ENCODE measurements at regions not wholly inside any gene's neighbourhood (a gene's known extent, or its start where the extent isn't known, plus 50 kb on each side); places are given as distances from the start of the nearest gene placed in this dataset.

DNA sequence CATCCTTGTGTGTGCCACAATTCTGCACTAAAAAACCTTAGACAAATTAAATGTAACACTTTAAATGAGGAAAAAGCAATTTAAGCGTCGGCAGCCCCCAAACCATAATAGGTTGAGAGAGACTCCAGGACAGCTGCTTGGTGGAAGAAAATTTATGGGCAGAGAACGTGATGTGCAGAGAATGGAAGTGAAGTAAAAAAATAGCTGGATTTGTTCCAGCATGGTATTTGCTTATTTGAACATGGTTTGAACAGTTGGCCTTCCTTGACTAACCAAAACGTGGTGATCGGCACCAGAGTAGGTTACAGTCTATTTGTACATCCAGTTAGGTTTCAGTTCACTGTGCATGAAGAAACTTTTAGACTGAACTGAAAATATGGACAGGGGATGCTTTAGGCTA, 343.0 kb upstream of the CPEB2 start:
- Mint-ChIP-seq H3K36me3 (ENCODE audit: low read depth) (no peaks in the 10 kb centered on the region), H3K27ac (no peak overlapping the region), H3K4me3 (ENCODE audit: low read depth) (no peak overlapping the region), H3K9me3 (peaks cover 6% of the 10 kb centered on the region), H3K27me3 (ENCODE audit: low read depth) (no peaks in the 10 kb centered on the region), H3K4me1 (ENCODE audit: low read depth) (no peaks in the 10 kb centered on the region)
- intact Hi-C loops (cut with micrococcal nuclease) = no loop called here
- no peak for DNase-seq (ENCODE audit: low spot score)

GRCh38 chr4:14667624-14668151, 334.6 kb upstream of the CPEB2 start:
- DNase-seq (ENCODE audit: low spot score) = no peak
- Mint-ChIP-seq H3K27ac (no peak overlapping the region), H3K4me3 (ENCODE audit: low read depth) (no peak overlapping the region), H3K36me3 (ENCODE audit: low read depth) (no peaks in the 10 kb centered on the region), H3K4me1 (ENCODE audit: low read depth) (no peaks in the 10 kb centered on the region), H3K27me3 (ENCODE audit: low read depth) (no peaks in the 10 kb centered on the region), H3K9me3 (no peaks in the 10 kb centered on the region)
- intact Hi-C loops (cut with micrococcal nuclease) = no loop called here

DNA sequence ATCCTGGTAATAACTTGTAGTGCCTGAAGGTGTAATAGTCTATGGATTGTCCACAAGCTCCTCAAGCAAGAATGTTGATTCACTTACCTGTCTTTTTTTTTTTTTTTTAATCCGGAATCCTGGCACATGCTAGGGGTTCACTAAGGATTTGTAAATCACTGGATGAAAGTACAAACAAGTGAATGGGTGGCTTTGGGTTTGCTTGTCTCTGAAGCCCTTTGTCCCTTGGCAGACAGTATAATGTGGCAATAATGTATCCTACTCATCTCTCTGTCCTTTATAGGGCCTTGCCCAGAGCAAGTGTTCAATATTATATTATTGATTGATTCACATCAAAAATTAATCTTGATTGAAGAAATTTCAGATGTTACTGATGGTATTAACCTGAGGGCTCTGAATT, 334.0 kb upstream of the CPEB2 start:
- Mint-ChIP-seq H3K4me1 (ENCODE audit: low read depth) (no peaks in the 10 kb centered on the region), H3K27me3 (ENCODE audit: low read depth) (no peaks in the 10 kb centered on the region), H3K27ac (no peak overlapping the region), H3K4me3 (ENCODE audit: low read depth) (no peak overlapping the region), H3K36me3 (ENCODE audit: low read depth) (no peaks in the 10 kb centered on the region), H3K9me3 (no peaks in the 10 kb centered on the region)
- intact Hi-C loops (cut with micrococcal nuclease) = no loop called here
- DNase-seq (ENCODE audit: low spot score) = no peak

DNA sequence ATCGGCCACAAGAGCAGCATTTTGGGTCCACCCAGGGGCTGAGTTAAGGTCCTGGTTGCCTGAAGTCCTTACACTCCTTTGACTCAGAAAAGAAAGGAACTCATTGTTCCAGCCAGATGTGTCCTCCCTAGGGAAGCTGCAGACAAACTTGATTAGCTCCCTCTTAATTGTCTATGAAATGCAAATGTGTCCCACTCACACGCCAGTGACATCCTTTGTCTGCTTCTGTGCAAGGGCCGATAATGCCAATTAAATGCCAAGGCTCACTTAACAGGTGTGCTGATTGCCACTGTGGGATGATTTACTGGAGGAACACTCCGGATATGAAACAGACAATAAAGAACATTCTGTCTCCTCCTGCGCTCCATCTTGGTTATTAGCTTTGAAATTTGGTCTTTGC, 332.9 kb upstream of the CPEB2 start:
- no peaks in the 10 kb centered on the region for H3K4me1 Mint-ChIP-seq (ENCODE audit: low read depth)
- intact Hi-C loops (cut with micrococcal nuclease) = no loop called here
- DNase-seq (ENCODE audit: low spot score) = no peak

GRCh38 chr4:14671146-14671545, 331.1 kb upstream of the CPEB2 start:
- no peaks in the 10 kb centered on the region for H3K9me3 Mint-ChIP-seq
- DNase-seq (ENCODE audit: low spot score) = no peak
- H3K27me3 Mint-ChIP-seq (ENCODE audit: low read depth) = no peaks in the 10 kb centered on the region
- intact Hi-C loops (cut with micrococcal nuclease) = no loop called here
- H3K4me3 Mint-ChIP-seq (ENCODE audit: low read depth) = no peak overlapping the region
- no peak overlapping the region for H3K27ac Mint-ChIP-seq
- H3K36me3 Mint-ChIP-seq (ENCODE audit: low read depth) = no peaks in the 10 kb centered on the region
- no peaks in the 10 kb centered on the region for H3K4me1 Mint-ChIP-seq (ENCODE audit: low read depth)

More for the DNA sequence above, 332.9 kb upstream of the CPEB2 start:
- no peak overlapping the region for H3K4me3 Mint-ChIP-seq (ENCODE audit: low read depth)
- no peaks in the 10 kb centered on the region for H3K27me3 Mint-ChIP-seq (ENCODE audit: low read depth)
- no peaks in the 10 kb centered on the region for H3K9me3 Mint-ChIP-seq
- H3K36me3 Mint-ChIP-seq (ENCODE audit: low read depth) = no peaks in the 10 kb centered on the region
- H3K27ac Mint-ChIP-seq = no peak overlapping the region

DNA sequence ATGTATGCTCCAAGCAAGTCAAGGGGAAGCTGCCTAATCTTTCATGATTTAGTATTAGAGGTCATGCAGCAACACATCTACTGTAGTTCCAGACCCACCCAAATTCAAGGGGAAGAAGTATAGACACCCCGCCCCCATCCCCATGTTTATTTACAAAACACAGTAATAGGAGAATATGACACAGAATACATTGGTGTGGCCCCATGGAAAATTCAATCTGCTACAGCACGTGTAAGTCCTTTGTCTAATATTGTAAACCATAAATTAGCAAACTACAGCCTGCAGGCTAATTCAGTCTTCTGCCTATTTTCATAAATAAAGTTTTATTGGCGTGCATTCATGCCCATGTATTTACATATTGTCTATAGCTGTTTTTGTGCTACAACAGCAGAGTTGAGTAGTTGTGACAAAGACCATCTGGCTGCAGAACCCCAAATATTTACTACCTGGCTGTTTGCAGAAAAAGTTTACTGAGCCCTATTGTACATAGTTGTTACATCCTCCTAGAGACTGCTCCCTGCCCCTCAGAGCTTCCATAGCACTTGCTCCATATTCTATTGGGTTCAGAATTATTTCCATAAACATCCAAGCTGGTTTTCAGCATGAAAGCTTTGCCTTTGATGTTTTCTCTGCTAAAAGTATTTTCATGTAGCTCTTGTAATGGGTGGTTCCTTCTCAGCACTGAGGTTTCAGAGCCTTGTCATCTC, 326.8 kb upstream of the CPEB2 start:
- Mint-ChIP-seq H3K27me3 (ENCODE audit: low read depth) (no peaks in the 10 kb centered on the region), H3K4me3 (ENCODE audit: low read depth) (no peak overlapping the region), H3K4me1 (ENCODE audit: low read depth) (no peaks in the 10 kb centered on the region), H3K27ac (no peak overlapping the region), H3K36me3 (ENCODE audit: low read depth) (no peaks in the 10 kb centered on the region), H3K9me3 (no peaks in the 10 kb centered on the region)
- intact Hi-C loops (cut with micrococcal nuclease) = no loop called here
- DNase-seq (ENCODE audit: low spot score) = no peak

DNA sequence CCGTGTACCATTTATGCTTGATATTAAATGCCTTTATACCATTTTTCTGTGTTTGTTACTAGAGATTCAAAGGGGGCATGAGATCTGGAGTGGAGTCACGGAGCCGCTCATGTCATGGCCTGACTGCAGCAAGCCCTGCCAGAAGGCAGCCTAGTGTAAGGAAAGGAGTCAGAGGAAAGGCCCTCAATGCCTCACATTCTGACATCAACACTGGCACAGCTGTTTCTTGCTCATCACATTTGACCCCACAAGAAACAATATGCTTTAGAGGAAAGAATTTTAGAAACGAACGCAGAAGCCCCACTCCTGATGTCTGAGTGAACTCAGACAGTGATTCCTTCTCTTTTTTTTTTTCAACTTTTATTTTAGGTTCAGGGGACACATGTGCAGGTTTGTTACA, 322.4 kb upstream of the CPEB2 start:
- H3K4me3 Mint-ChIP-seq (ENCODE audit: low read depth) = no peak overlapping the region

DNA sequence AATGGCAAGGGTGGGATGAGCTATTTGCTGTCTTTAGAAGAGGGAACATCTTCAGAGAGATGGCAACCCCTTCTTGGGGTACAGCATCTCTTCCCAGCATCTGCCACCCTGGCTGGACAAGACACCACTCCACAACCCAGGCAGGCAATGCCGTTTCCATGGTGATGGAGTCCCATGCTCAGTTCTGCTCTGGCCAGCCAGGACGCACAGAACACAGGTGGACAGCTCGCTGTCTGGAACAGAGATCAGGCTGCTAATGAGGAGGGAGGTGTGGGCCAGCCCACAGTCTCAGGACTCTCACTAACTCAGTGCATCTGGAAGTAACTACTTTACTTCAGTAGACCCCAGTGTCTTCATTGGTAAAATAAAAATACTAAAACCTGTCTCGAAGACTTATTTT, 321.0 kb upstream of the CPEB2 start:
- Mint-ChIP-seq H3K27ac (no peak overlapping the region), H3K4me3 (ENCODE audit: low read depth) (no peak overlapping the region), H3K27me3 (ENCODE audit: low read depth) (no peaks in the 10 kb centered on the region), H3K9me3 (peaks cover 12% of the 10 kb centered on the region), H3K4me1 (ENCODE audit: low read depth) (no peaks in the 10 kb centered on the region), H3K36me3 (ENCODE audit: low read depth) (no peaks in the 10 kb centered on the region)
- intact Hi-C loops (cut with micrococcal nuclease) = no loop called here
- no peak for DNase-seq (ENCODE audit: low spot score)

More for the DNA sequence above, 322.4 kb upstream of the CPEB2 start:
- Mint-ChIP-seq H3K9me3 (peaks cover 4% of the 10 kb centered on the region), H3K27me3 (ENCODE audit: low read depth) (no peaks in the 10 kb centered on the region), H3K36me3 (ENCODE audit: low read depth) (no peaks in the 10 kb centered on the region), H3K27ac (no peak overlapping the region), H3K4me1 (ENCODE audit: low read depth) (no peaks in the 10 kb centered on the region)
- intact Hi-C loops (cut with micrococcal nuclease) = no loop called here
- DNase-seq (ENCODE audit: low spot score) = no peak

GRCh38 chr4:14693728-14694127, 308.6 kb upstream of the CPEB2 start:
- H3K36me3 Mint-ChIP-seq (ENCODE audit: low read depth) = no peaks in the 10 kb centered on the region
- H3K9me3 Mint-ChIP-seq = no peaks in the 10 kb centered on the region
- no peaks in the 10 kb centered on the region for H3K27me3 Mint-ChIP-seq (ENCODE audit: low read depth)
- no peak overlapping the region for H3K27ac Mint-ChIP-seq
- intact Hi-C loops (cut with micrococcal nuclease) = no loop called here
- H3K4me3 Mint-ChIP-seq (ENCODE audit: low read depth) = no peak overlapping the region
- no peaks in the 10 kb centered on the region for H3K4me1 Mint-ChIP-seq (ENCODE audit: low read depth)
- DNase-seq (ENCODE audit: low spot score) = no peak

DNA sequence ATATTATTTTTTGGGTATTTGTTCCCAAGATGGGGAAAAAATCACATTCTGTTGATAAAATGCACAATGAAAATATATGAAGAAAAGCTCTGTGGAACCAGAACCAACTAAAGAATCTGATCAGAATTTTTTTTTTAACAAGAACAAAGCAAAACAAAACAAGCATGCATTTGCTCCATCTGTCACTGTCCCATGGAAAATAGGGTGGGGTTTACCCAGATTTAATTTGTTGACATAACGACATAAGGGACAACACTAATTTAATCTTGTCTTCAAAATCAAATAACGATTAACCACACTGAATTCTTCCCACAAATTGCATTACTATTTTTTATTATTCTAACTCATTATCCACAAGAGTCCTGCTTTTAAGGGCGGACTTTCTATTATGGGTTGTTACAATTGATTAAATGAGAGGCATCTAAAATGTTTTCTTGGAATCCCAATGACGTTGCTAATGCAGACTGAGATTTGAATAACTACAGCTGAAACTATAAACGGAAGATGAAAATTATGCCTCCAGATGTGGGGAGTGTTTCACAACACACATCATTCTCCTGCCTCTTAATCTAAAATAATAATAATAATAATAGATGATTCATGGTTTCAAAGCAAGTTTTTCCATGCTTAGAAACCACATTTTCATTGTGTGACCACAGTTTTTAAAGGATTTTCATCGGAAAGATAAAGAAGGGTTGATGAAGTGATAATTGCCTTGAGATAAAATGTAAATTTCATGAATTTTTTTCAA, 307.0 kb upstream of the CPEB2 start:
- Mint-ChIP-seq H3K4me1 (ENCODE audit: low read depth) (no peaks in the 10 kb centered on the region), H3K27ac (no peak overlapping the region), H3K4me3 (ENCODE audit: low read depth) (no peak overlapping the region), H3K9me3 (no peaks in the 10 kb centered on the region), H3K27me3 (ENCODE audit: low read depth) (no peaks in the 10 kb centered on the region), H3K36me3 (ENCODE audit: low read depth) (no peaks in the 10 kb centered on the region)
- intact Hi-C loops (cut with micrococcal nuclease) = no loop called here
- DNase-seq (ENCODE audit: low spot score) = no peak

DNA sequence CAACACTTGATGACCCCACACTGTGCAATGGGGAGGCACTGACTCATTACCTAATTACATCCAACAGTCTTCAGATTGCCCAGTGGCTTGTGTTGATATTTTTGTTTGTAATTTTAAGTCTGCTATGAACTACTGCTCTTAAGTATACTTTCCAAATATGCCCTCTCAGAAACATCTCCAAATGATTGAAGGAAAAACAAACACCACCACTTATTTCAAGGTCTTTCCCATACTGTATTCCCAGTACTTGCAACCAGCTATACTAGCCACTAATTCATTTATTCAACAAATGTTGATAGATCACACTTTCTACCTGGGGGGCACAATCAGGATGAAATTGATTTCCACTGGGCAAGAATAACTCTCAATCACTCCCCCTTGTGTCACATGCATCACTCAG, 302.2 kb upstream of the CPEB2 start:
- Mint-ChIP-seq H3K4me1 (ENCODE audit: low read depth) (no peaks in the 10 kb centered on the region), H3K36me3 (ENCODE audit: low read depth) (no peaks in the 10 kb centered on the region), H3K27me3 (ENCODE audit: low read depth) (no peaks in the 10 kb centered on the region), H3K27ac (no peak overlapping the region), H3K9me3 (no peaks in the 10 kb centered on the region), H3K4me3 (ENCODE audit: low read depth) (no peak overlapping the region)
- intact Hi-C loops (cut with micrococcal nuclease) = no loop called here
- DNase-seq (ENCODE audit: low spot score) = no peak

GRCh38 chr4:14700544-14700943, 301.7 kb upstream of the CPEB2 start:
- Mint-ChIP-seq H3K4me3 (ENCODE audit: low read depth) (no peak overlapping the region), H3K9me3 (no peaks in the 10 kb centered on the region), H3K36me3 (ENCODE audit: low read depth) (no peaks in the 10 kb centered on the region), H3K27ac (no peak overlapping the region), H3K4me1 (ENCODE audit: low read depth) (no peaks in the 10 kb centered on the region), H3K27me3 (ENCODE audit: low read depth) (no peaks in the 10 kb centered on the region)
- intact Hi-C loops (cut with micrococcal nuclease) = no loop called here
- no peak for DNase-seq (ENCODE audit: low spot score)

DNA sequence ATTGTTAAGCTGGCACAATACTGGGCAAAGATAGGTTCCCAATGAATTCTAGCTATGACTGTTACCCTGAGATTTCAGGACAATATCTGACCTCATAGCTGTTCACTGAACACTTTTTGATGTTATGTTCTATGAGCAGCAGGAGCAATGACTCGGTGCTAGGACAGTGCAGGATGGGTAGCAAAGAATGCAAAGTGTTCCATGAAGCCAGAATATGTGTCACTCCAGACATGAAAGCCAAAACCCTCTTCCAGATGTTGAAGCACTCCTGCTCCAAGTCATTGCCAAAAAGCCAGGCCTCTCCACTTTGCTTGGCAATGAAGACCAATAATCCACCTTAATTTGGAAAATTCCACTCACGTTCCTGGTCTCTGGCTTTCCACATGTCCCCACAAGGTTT, 300.9 kb upstream of the CPEB2 start:
- Mint-ChIP-seq H3K4me3 (ENCODE audit: low read depth) (no peak overlapping the region), H3K27ac (no peak overlapping the region), H3K36me3 (ENCODE audit: low read depth) (no peaks in the 10 kb centered on the region), H3K4me1 (ENCODE audit: low read depth) (no peaks in the 10 kb centered on the region), H3K27me3 (ENCODE audit: low read depth) (no peaks in the 10 kb centered on the region), H3K9me3 (no peaks in the 10 kb centered on the region)
- intact Hi-C loops (cut with micrococcal nuclease) = no loop called here
- no peak for DNase-seq (ENCODE audit: low spot score)
